ENCODE measurements at regions not wholly inside any gene's neighbourhood (a gene's known extent, or its start where the extent isn't known, plus 50 kb on each side); places are given as distances from the start of the nearest gene placed in this dataset.

DNA sequence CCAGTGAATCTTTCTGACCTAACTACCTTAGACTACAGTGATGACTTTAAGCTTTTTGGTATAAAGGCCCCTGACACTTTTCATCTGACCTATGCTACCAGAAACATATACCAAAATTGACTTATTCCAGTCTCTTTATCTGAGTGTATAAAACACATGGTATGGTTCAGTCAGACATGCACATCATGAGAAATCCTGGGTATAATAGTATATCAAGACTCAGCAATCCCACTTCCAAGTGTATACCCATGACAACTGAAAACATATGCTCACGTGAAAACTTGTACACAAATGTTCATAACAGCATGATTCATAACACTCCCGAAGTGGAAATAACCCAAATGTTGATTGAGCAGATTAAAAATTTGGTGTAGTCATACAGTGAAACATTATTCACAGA, 70.0 kb upstream of the RPRM start:
- no peak overlapping the region for H3K4me2 ChIP-seq (ENCODE audit: low read depth, low read length)
- in situ Hi-C loops (cut with HindIII; ENCODE audit: extremely low pct_ligation_motif_present, low pct_unique_long_range_greater_than_20kb): no loop called here
- no peak for FAIRE-seq
- H3K27me3 ChIP-seq (ENCODE audit: control insufficient read depth in 1 of 2, insufficient read depth in 2 of 2, low read length in 2 of 2): no peaks in the 10 kb centered on the region
- ChIA-PET CTCF (ENCODE audit: low intra/inter-chr PET ratio, low total read pairs) (no interaction called here), POLR2A (no interaction called here)
- ATAC-seq: no peak
- no peak overlapping the region for H2AFZ ChIP-seq (ENCODE audit: low read length)
- H3K4me1 ChIP-seq (ENCODE audit: insufficient read depth, low read length): no peaks in the 10 kb centered on the region
- BruUV-seq (replicated peaks): no TSS peak
- TF ChIP-seq ZSCAN30 (CRISPR knock-in tag; IDR thresholded peaks at IDR 0.05): no peak
- TF ChIP-seq ZC3H4 (CRISPR knock-in tag; IDR thresholded peaks at IDR 0.05; ENCODE audit: borderline replicate concordance): no peak
- no peak for TF ChIP-seq ZSCAN31 (CRISPR knock-in tag; IDR thresholded peaks at IDR 0.05; ENCODE audit: low read depth)
- TF ChIP-seq, protein P1, sequence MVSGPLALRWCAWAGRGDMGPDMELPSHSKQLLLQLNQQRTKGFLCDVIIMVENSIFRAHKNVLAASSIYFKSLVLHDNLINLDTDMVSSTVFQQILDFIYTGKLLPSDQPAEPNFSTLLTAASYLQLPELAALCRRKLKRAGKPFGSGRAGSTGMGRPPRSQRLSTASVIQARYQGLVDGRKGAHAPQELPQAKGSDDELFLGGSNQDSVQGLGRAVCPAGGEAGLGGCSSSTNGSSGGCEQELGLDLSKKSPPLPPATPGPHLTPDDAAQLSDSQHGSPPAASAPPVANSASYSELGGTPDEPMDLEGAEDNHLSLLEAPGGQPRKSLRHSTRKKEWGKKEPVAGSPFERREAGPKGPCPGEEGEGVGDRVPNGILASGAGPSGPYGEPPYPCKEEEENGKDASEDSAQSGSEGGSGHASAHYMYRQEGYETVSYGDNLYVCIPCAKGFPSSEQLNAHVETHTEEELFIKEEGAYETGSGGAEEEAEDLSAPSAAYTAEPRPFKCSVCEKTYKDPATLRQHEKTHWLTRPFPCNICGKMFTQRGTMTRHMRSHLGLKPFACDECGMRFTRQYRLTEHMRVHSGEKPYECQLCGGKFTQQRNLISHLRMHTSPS (CRISPR knock-in tag; IDR thresholded peaks at IDR 0.05; ENCODE audit: low read depth): no peak
- TF ChIP-seq ISX (CRISPR knock-in tag; conservative IDR thresholded peaks at IDR 0.05): no peak
- no peak for TF ChIP-seq ZNF569 (CRISPR knock-in tag; IDR thresholded peaks at IDR 0.05; ENCODE audit: borderline replicate concordance)
- no peak for TF ChIP-seq ZNF484 (CRISPR knock-in tag; IDR thresholded peaks at IDR 0.05; ENCODE audit: borderline replicate concordance, low read depth)
- TF ChIP-seq ETS1 (CRISPR knock-in tag; IDR thresholded peaks at IDR 0.05): no peak
- TF ChIP-seq ZSCAN12 (CRISPR knock-in tag; IDR thresholded peaks at IDR 0.05): no peak
- no peak for TF ChIP-seq ZNF790 (CRISPR knock-in tag; IDR thresholded peaks at IDR 0.05; ENCODE audit: borderline replicate concordance)
- no peak for TF ChIP-seq ZNF839 (CRISPR knock-in tag; IDR thresholded peaks at IDR 0.05; ENCODE audit: borderline replicate concordance)
- no peak for TF ChIP-seq FOXM1 (CRISPR knock-in tag; IDR thresholded peaks at IDR 0.05)
- no peak overlapping the region for H3K27ac ChIP-seq (ENCODE audit: extremely low read length, insufficient read depth, low read length)
- H3K79me2 ChIP-seq (ENCODE audit: insufficient read depth, low read length): no peaks in the 10 kb centered on the region
- 4% methylated on average over 2 of the region's 2 CpGs for WGBS (ENCODE audit: low lambda C conversion rate)
- H4K20me1 ChIP-seq (ENCODE audit: insufficient read depth, low read length): no peaks in the 10 kb centered on the region
- H3K9ac ChIP-seq (ENCODE audit: insufficient read depth, low read depth, low read length): no peak overlapping the region
- H3K9me3 ChIP-seq (ENCODE audit: low read length): no peaks in the 10 kb centered on the region
- DNase-seq (ENCODE audit: low spot score): no peak
- H3K36me3 ChIP-seq (replicated peaks in 1 of 2; ENCODE audit: control insufficient read depth in 1 of 2, insufficient read depth in 2 of 2, low read length in 2 of 2): no peaks in the 10 kb centered on the region
- no peak overlapping the region for H3K4me3 ChIP-seq (replicated peaks in 1 of 3; ENCODE audit: insufficient read depth in 1 of 3, low read depth in 2 of 3, low read length in 3 of 3)
- intact Hi-C loops (cut with micrococcal nuclease; ENCODE audit: unreplicated experiment): no loop called here
